Vagina (tissue), 2 donors: ENCODE measurements at regions not wholly inside any gene's neighbourhood (a gene's known extent, or its start where the extent isn't known, plus 50 kb on each side); places are given as distances from the start of the nearest gene placed in this dataset.

Experiments used
- DNase-seq, 2 donors: peaks; one replicate each; pipeline ENCODE4 v3.0.0-alpha.2; 2017; ENCODE audit errors: extremely low spot score in 2 of 2
- H3K27ac ChIP-seq: fragments of 200-600 bp; sonication (generic); one replicate; pipeline ENCODE4 v1.5.1; 2019
- H3K27me3 ChIP-seq: fragments of 200-600 bp; sonication (generic); one replicate; pipeline ENCODE4 v1.5.1; 2019
- H3K36me3 ChIP-seq, 2 donors: fragments of 200-600 bp; sonication (generic); one replicate each; pipeline ENCODE4 v1.5.1; 2017 to 2019
- H3K4me1 ChIP-seq: fragments of 200-600 bp; sonication (generic); one replicate; pipeline ENCODE4 v1.5.1; 2019
- H3K4me3 ChIP-seq, 2 donors: fragments of 200-600 bp; sonication (generic); 1 replicate in 1 of 2; 2 replicates in 1 of 2; pipeline ENCODE4 v1.5.1; 2016 to 2019
- H3K9me3 ChIP-seq: fragments of 200-600 bp; sonication (generic); one replicate; pipeline ENCODE4 v1.5.1; 2019
- POLR2A ChIP-seq, 2 donors: fragments of 450-650 bp; IDR thresholded peaks; one replicate each; pipeline ENCODE4 v1.6.1; 2017; ENCODE audit warnings: antibody characterized with exemption in 2 of 2, mild to moderate bottlenecking in 2 of 2, moderate library complexity in 2 of 2
- POLR2AphosphoS5 ChIP-seq, 2 donors: sonication (generic); formaldehyde crosslinking; IDR thresholded peaks; one replicate each; pipeline ENCODE4 v1.9.0; 2017; ENCODE audit warnings: antibody characterized with exemption in 2 of 2, mild to moderate bottlenecking in 2 of 2, low read depth in 1 of 2; ENCODE audit not compliant: insufficient read depth in 1 of 2
- intact Hi-C: fragments of 100-400 bp; cut with DNase I; formaldehyde crosslinking; loops from one replicate; pipeline ENCODE4 v1.15.1; 2023
- TF ChIP-seq, protein P1 (sequence below), 3 experiments: fragments of 450-650 bp in 2 of 3; fragments of 200-600 bp in 1 of 3; sonication (generic) in 1 of 3; IDR thresholded peaks; one replicate each; pipeline ENCODE4 v1.5.1; 2017 to 2019; ENCODE audit warnings: antibody characterized with exemption in 3 of 3, mild to moderate bottlenecking in 2 of 3, moderate library complexity in 2 of 3

DNA sequence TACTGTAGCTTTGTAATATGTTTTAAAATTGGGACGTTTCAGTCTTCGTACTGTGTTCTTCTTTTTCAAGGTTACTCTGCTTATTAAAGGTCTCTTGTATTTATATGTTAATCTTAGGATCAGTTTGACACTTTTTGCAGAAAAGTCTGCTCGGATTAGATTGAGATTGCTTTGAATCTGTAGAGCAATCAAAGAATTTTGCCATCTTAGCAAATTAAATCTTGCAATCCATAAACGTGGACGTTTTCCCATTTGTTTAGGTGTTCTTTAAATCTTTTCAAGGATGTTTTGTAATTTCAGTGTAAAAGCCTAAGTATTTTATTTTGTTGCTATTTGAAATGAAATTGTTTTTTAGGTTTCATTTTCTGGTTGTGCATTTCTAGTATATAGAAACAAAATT is 78.0 kb upstream of the GTSF1L start:
- Histone ChIP-seq H3K4me3 (no peak overlapping the region), H3K27ac (no peak overlapping the region), H3K27me3 (no peaks in the 10 kb centered on the region), H3K9me3 (peaks cover 11% of the 10 kb centered on the region), H3K36me3 (no peaks in the 10 kb centered on the region), H3K4me1 (no peaks in the 10 kb centered on the region)
- no peak for DNase-seq
- TF ChIP-seq POLR2AphosphoS5 (IDR thresholded peaks at IDR 0.05; ENCODE audit: insufficient read depth in 1 of 2, low read depth in 1 of 2) (no peak), POLR2A (IDR thresholded peaks at IDR 0.05) (no peak)
- TF ChIP-seq, protein P1, sequence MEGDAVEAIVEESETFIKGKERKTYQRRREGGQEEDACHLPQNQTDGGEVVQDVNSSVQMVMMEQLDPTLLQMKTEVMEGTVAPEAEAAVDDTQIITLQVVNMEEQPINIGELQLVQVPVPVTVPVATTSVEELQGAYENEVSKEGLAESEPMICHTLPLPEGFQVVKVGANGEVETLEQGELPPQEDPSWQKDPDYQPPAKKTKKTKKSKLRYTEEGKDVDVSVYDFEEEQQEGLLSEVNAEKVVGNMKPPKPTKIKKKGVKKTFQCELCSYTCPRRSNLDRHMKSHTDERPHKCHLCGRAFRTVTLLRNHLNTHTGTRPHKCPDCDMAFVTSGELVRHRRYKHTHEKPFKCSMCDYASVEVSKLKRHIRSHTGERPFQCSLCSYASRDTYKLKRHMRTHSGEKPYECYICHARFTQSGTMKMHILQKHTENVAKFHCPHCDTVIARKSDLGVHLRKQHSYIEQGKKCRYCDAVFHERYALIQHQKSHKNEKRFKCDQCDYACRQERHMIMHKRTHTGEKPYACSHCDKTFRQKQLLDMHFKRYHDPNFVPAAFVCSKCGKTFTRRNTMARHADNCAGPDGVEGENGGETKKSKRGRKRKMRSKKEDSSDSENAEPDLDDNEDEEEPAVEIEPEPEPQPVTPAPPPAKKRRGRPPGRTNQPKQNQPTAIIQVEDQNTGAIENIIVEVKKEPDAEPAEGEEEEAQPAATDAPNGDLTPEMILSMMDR (IDR thresholded peaks at IDR 0.05) = no peak
- intact Hi-C loops = no loop called here

GRCh38 chr20:43803276-43803675 is 76.5 kb upstream of the GTSF1L start:
- H3K36me3 ChIP-seq = no peaks in the 10 kb centered on the region
- H3K4me3 ChIP-seq = no peak overlapping the region
- H3K4me1 ChIP-seq = no peaks in the 10 kb centered on the region
- no peak for DNase-seq
- TF ChIP-seq POLR2A (IDR thresholded peaks at IDR 0.05) (no peak), POLR2AphosphoS5 (IDR thresholded peaks at IDR 0.05; ENCODE audit: insufficient read depth in 1 of 2, low read depth in 1 of 2) (no peak)
- TF ChIP-seq, protein P1 (IDR thresholded peaks at IDR 0.05) = no peak
- H3K27ac ChIP-seq = no peak overlapping the region
- H3K9me3 ChIP-seq = peaks cover 3% of the 10 kb centered on the region
- intact Hi-C loops = no loop called here
- no peaks in the 10 kb centered on the region for H3K27me3 ChIP-seq

GRCh38 chr20:43800186-43800585 is 73.4 kb upstream of the GTSF1L start:
- no peaks in the 10 kb centered on the region for H3K27me3 ChIP-seq
- peaks cover 3% of the 10 kb centered on the region for H3K9me3 ChIP-seq
- TF ChIP-seq, protein P1 (IDR thresholded peaks at IDR 0.05) = no peak
- TF ChIP-seq POLR2A (IDR thresholded peaks at IDR 0.05) (no peak), POLR2AphosphoS5 (IDR thresholded peaks at IDR 0.05; ENCODE audit: insufficient read depth in 1 of 2, low read depth in 1 of 2) (no peak)
- H3K4me3 ChIP-seq = no peak overlapping the region
- no peak for DNase-seq
- no peaks in the 10 kb centered on the region for H3K4me1 ChIP-seq
- no peaks in the 10 kb centered on the region for H3K36me3 ChIP-seq
- H3K27ac ChIP-seq = no peak overlapping the region
- intact Hi-C loops = no loop called here

- intact Hi-C loops = no loop called here
Observed at GRCh38 chr20:43799741-43800140, 72.9 kb upstream of the GTSF1L start.

GRCh38 chr20:43799150-43799711 is 72.4 kb upstream of the GTSF1L start:
- H3K27me3 ChIP-seq = no peaks in the 10 kb centered on the region
- no peak overlapping the region for H3K4me3 ChIP-seq
- no peak overlapping the region for H3K27ac ChIP-seq
- no peaks in the 10 kb centered on the region for H3K36me3 ChIP-seq
- TF ChIP-seq POLR2A (IDR thresholded peaks at IDR 0.05) = no peak
- TF ChIP-seq, protein P1 (IDR thresholded peaks at IDR 0.05) = no peak
- no peak for TF ChIP-seq POLR2AphosphoS5 (IDR thresholded peaks at IDR 0.05; ENCODE audit: insufficient read depth in 1 of 2, low read depth in 1 of 2)
- peaks cover 3% of the 10 kb centered on the region for H3K9me3 ChIP-seq
- intact Hi-C loops = no loop called here
- no peaks in the 10 kb centered on the region for H3K4me1 ChIP-seq
- no peak for DNase-seq

More at GRCh38 chr20:43799741-43800140, 72.9 kb upstream of the GTSF1L start:
- H3K36me3 ChIP-seq = no peaks in the 10 kb centered on the region
- no peaks in the 10 kb centered on the region for H3K27me3 ChIP-seq
- H3K4me1 ChIP-seq = no peaks in the 10 kb centered on the region
- no peak overlapping the region for H3K27ac ChIP-seq
- no peak for TF ChIP-seq POLR2AphosphoS5 (IDR thresholded peaks at IDR 0.05; ENCODE audit: insufficient read depth in 1 of 2, low read depth in 1 of 2)
- TF ChIP-seq, protein P1 (IDR thresholded peaks at IDR 0.05) = no peak
- TF ChIP-seq POLR2A (IDR thresholded peaks at IDR 0.05) = no peak
- peaks cover 3% of the 10 kb centered on the region for H3K9me3 ChIP-seq
- H3K4me3 ChIP-seq = no peak overlapping the region
- DNase-seq = no peak
